CD4-positive, alpha-beta T cell (primary cell): ENCODE measurements at regions not wholly inside any gene's neighbourhood (a gene's known extent, or its start where the extent isn't known, plus 50 kb on each side); places are given as distances from the start of the nearest gene placed in this dataset.

Experiments used
- ATAC-seq: fragments of 200-7000 bp; cut with Tn5 transposase; one replicate; pipeline ENCODE4 v1.10.0; 2022; ENCODE audit warnings: mild to moderate bottlenecking; ENCODE audit not compliant: poor library complexity
- CTCF ChIA-PET: fragments of 350-600 bp; sonication (Branson Sonifier 250); formaldehyde crosslinking; loops from one replicate; lab custom pipeline; 2021; ENCODE audit warnings: antibody characterized with exemption, inconsistent platforms; lab: Charles Lee
- POLR2A ChIA-PET: fragments of 350-600 bp; sonication (Branson Sonifier 250); formaldehyde crosslinking; loops from one replicate; lab custom pipeline; 2021; ENCODE audit warnings: antibody characterized with exemption, inconsistent platforms; lab: Charles Lee
- DNase-seq, 14 experiments: peaks; one replicate each; pipeline ENCODE4 v3.0.0-alpha.2; 2013 to 2020; ENCODE audit warnings: mixed read lengths in 2 of 14
- H3K27ac ChIP-seq, 2 donors: one replicate each; pipeline versions ENCODE4 v1.5.1 to v1.7.0; 2013; ENCODE audit warnings: low read length in 2 of 2, low read depth in 1 of 2, mild to moderate bottlenecking in 1 of 2
- H3K27me3 ChIP-seq, 2 experiments: 1 replicate in 1 of 2; 2 replicates in 1 of 2; pipeline versions ENCODE4 v1.6.1 to v1.7.0; 2013; ENCODE audit warnings: low read length in 2 of 2, control low read depth in 1 of 2, mild to moderate bottlenecking in 1 of 2, moderate library complexity in 1 of 2; ENCODE audit not compliant: insufficient read depth in 2 of 2, control insufficient read depth in 1 of 2
- H3K36me3 ChIP-seq: one replicate; pipeline ENCODE4 v1.6.1; 2013; ENCODE audit warnings: low read length, control low read depth; ENCODE audit not compliant: insufficient read depth
- H3K4me1 ChIP-seq: one replicate; pipeline ENCODE4 v1.6.1; 2013; ENCODE audit warnings: low read length, control low read depth; ENCODE audit not compliant: insufficient read depth
- H3K4me3 ChIP-seq: one replicate; pipeline ENCODE4 v1.5.1; 2013; ENCODE audit warnings: mild to moderate bottlenecking, low read length, moderate library complexity
- H3K9me3 ChIP-seq, 2 experiments: 1 replicate in 1 of 2; 2 replicates in 1 of 2; pipeline versions ENCODE4 v1.6.1 to v1.7.0; 2013; ENCODE audit warnings: low read length in 2 of 2, mild to moderate bottlenecking in 2 of 2, control low read depth in 1 of 2, moderate library complexity in 1 of 2; ENCODE audit not compliant: control insufficient read depth in 1 of 2, insufficient read depth in 1 of 2
- H3K27ac Mint-ChIP-seq: one replicate; pipeline ENCODE4 v1.8.0; 2020; ENCODE audit warnings: mixed read lengths
- H3K27me3 Mint-ChIP-seq: one replicate; pipeline ENCODE4 v1.8.0; 2021; ENCODE audit warnings: mixed read lengths
- H3K36me3 Mint-ChIP-seq: one replicate; pipeline ENCODE4 v1.8.0; 2021; ENCODE audit warnings: low read depth, mixed read lengths
- H3K4me1 Mint-ChIP-seq: one replicate; pipeline ENCODE4 v1.8.0; 2021; ENCODE audit warnings: low read depth, mixed read lengths
- H3K4me3 Mint-ChIP-seq: one replicate; pipeline ENCODE4 v1.8.0; 2020; ENCODE audit warnings: mild to moderate bottlenecking, mixed read lengths
- H3K9me3 Mint-ChIP-seq: one replicate; pipeline ENCODE4 v1.8.0; 2020; ENCODE audit warnings: mixed read lengths
- CTCF ChIP-seq: fragments of 200-600 bp; IDR thresholded peaks from one replicate; pipeline ENCODE4 v1.8.0; 2022; ENCODE audit warnings: antibody characterized with exemption, mild to moderate bottlenecking
- intact Hi-C, 2 experiments: fragments of 100-400 bp; cut with DNase I in 1 of 2; cut with micrococcal nuclease in 1 of 2; formaldehyde crosslinking; loops; one replicate each; pipeline versions ENCODE4 v1.15.1 to v1.9.0; 2023 to 2025; cut with DNase I, micrococcal nuclease

DNA sequence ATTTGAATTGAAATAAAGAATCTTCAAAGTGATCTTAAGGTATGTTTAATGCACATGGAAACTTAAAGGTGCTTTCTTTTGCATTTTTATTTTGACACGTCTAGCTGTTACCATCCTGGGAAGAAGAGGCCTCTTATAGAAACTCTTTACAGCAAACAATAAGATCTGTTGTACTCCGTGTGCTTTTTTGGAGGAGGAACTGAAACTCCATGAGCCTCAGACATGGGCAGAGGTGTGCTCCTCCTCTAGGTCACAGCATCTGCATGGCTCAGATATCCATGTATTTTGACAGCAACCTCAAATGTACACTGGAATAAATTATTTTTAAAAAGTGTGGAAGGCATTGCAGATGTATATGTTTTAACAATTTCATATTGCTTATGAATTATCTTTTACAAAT, 783.3 kb upstream of the SALL3 start:
- TF ChIP-seq CTCF, result no peak
- Mint-ChIP-seq H3K27me3 (no peaks in the 10 kb centered on the region), H3K4me3 (no peak overlapping the region), H3K4me1 (no peaks in the 10 kb centered on the region), H3K36me3 (no peaks in the 10 kb centered on the region), H3K27ac (no peak overlapping the region), H3K9me3 (no peaks in the 10 kb centered on the region)
- Histone ChIP-seq H3K4me1 (no peaks in the 10 kb centered on the region), H3K27me3 (no peaks in the 10 kb centered on the region), H3K36me3 (no peaks in the 10 kb centered on the region), H3K9me3 (peaks cover 0 to 3% of the 10 kb centered on the region in 2 experiments), H3K27ac (no peak overlapping the region), H3K4me3 (no peak overlapping the region)
- POLR2A ChIA-PET, result no interaction called here
- CTCF ChIA-PET, result no interaction called here
- no peak for DNase-seq
- ATAC-seq, result no peak
- intact Hi-C loops, result no loop called here

GRCh38 chr18:78199002-78199401, 780.6 kb upstream of the SALL3 start:
- POLR2A ChIA-PET, result no interaction called here
- intact Hi-C loops, result no loop called here
- Mint-ChIP-seq H3K9me3 (peaks cover 7% of the 10 kb centered on the region), H3K27me3 (no peaks in the 10 kb centered on the region), H3K27ac (no peak overlapping the region), H3K36me3 (no peaks in the 10 kb centered on the region), H3K4me1 (no peaks in the 10 kb centered on the region), H3K4me3 (no peak overlapping the region)
- TF ChIP-seq CTCF, result no peak
- Histone ChIP-seq H3K36me3 (no peaks in the 10 kb centered on the region), H3K9me3 (peaks cover 0 to 8% of the 10 kb centered on the region in 2 experiments), H3K4me3 (no peak overlapping the region), H3K27ac (no peak overlapping the region), H3K4me1 (no peaks in the 10 kb centered on the region), H3K27me3 (no peaks in the 10 kb centered on the region)
- ATAC-seq, result no peak
- CTCF ChIA-PET, result no interaction called here
- no peak for DNase-seq

DNA sequence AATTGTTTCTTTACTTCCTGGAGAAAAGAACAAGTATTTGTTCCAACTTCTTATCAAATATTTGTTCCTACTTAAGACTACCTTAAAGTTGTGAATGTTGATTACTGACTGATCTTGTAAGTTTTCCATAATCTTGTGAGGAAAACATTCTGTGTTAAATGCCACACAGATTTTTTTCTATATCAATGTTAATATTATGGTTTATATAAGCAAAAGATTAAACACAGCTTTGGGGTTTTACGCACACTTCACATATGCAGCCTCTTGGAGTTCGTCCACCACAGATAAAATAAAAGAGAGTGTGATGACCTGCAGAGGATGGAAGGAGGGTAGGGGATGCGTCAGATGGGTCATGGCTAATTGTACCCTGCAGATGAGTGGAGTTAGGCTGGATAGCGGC, 780.0 kb upstream of the SALL3 start:
- H3K27me3 Mint-ChIP-seq, result no peaks in the 10 kb centered on the region
- no peak overlapping the region for H3K27ac Mint-ChIP-seq
- H3K4me3 Mint-ChIP-seq, result no peak overlapping the region
- no peak for TF ChIP-seq CTCF
- intact Hi-C loops, result no loop called here
- peaks cover 7% of the 10 kb centered on the region for H3K9me3 Mint-ChIP-seq
- no peaks in the 10 kb centered on the region for H3K4me1 Mint-ChIP-seq
- H3K4me1 ChIP-seq, result no peaks in the 10 kb centered on the region
- POLR2A ChIA-PET, result no interaction called here
- no peak overlapping the region for H3K27ac ChIP-seq
- ATAC-seq, result no peak
- H3K9me3 ChIP-seq, result peaks cover 0 to 8% of the 10 kb centered on the region in 2 experiments
- no peak for DNase-seq
- no peaks in the 10 kb centered on the region for H3K27me3 ChIP-seq
- CTCF ChIA-PET, result no interaction called here
- H3K36me3 Mint-ChIP-seq, result no peaks in the 10 kb centered on the region
- no peaks in the 10 kb centered on the region for H3K36me3 ChIP-seq
- no peak overlapping the region for H3K4me3 ChIP-seq
